HepG2 (cell line): ENCODE measurements at regions not wholly inside any gene's neighbourhood (a gene's known extent, or its start where the extent isn't known, plus 50 kb on each side); places are given as distances from the start of the nearest gene placed in this dataset.

ENCODE experiments used
- CTCF ChIP-seq: sonication (generic); formaldehyde crosslinking; IDR thresholded peaks from 2 replicates; pipeline ENCODE4 v1.5.0; 2020; ENCODE audit warnings: mild to moderate bottlenecking, missing genetic modification reagents, moderate library complexity
- PBX3 ChIP-seq: sonication (generic); formaldehyde crosslinking; IDR thresholded peaks from 2 replicates; pipeline ENCODE4 v1.8.1; 2023; ENCODE audit warnings: missing genetic modification reagents, inconsistent platforms, borderline replicate concordance

GRCh38 chr11:101668236-101668635 lies 84.4 kb upstream of the TRPC6 start:
- TF ChIP-seq CTCF (CRISPR knock-in tag) (no peak), PBX3 (CRISPR knock-in tag) (no peak)
